H9 (cell line): ENCODE measurements at regions not wholly inside any gene's neighbourhood (a gene's known extent, or its start where the extent isn't known, plus 50 kb on each side); places are given as distances from the start of the nearest gene placed in this dataset.

ENCODE experiments used
- DNase-seq: peaks from one replicate; pipeline ENCODE4 v3.0.0-alpha.2; 2017
- H2AFZ ChIP-seq: one replicate; pipeline ENCODE4 v1.6.1; 2013; ENCODE audit warnings: mild to moderate bottlenecking, low read length, control low read depth, moderate library complexity
- H2AK5ac ChIP-seq: 2 replicates; pipeline ENCODE4 v1.6.1; 2013; ENCODE audit warnings: low read length, control low read depth, mixed read lengths; ENCODE audit not compliant: insufficient read length
- H2BK120ac ChIP-seq: one replicate; pipeline ENCODE4 v1.6.1; 2013; ENCODE audit warnings: low read depth, mild to moderate bottlenecking, low read length, control low read depth, inconsistent platforms; ENCODE audit not compliant: poor library complexity, severe bottlenecking
- H2BK12ac ChIP-seq: 2 replicates; pipeline ENCODE4 v1.6.1; 2013; ENCODE audit warnings: low read length, control low read depth, mixed read lengths, low read depth; ENCODE audit not compliant: insufficient read length
- H2BK15ac ChIP-seq: 2 replicates; pipeline ENCODE4 v1.6.1; 2013; ENCODE audit warnings: low read depth, low read length, control low read depth
- H2BK20ac ChIP-seq: one replicate; pipeline ENCODE4 v1.6.1; 2013; ENCODE audit warnings: low read depth, mild to moderate bottlenecking, low read length, control low read depth, inconsistent platforms; ENCODE audit not compliant: poor library complexity, severe bottlenecking
- H2BK5ac ChIP-seq: 2 replicates; pipeline ENCODE4 v1.6.1; 2013; ENCODE audit warnings: low read length, control low read depth, mixed read lengths; ENCODE audit not compliant: insufficient read length
- H3K14ac ChIP-seq: 2 replicates; pipeline ENCODE4 v1.6.1; 2013; ENCODE audit warnings: low read length, control low read depth; ENCODE audit not compliant: insufficient read depth
- H3K18ac ChIP-seq: 2 replicates; pipeline ENCODE4 v1.6.1; 2013; ENCODE audit warnings: low read depth, mild to moderate bottlenecking, mixed read lengths, low read length, control low read depth; ENCODE audit not compliant: insufficient read length
- H3K23ac ChIP-seq: 2 replicates; pipeline ENCODE4 v1.6.1; 2013; ENCODE audit warnings: low read length, control low read depth, mixed read lengths, low read depth; ENCODE audit not compliant: insufficient read length
- H3K23me2 ChIP-seq: 2 replicates; pipeline ENCODE4 v1.6.1; 2013; ENCODE audit warnings: low read depth, mild to moderate bottlenecking, mixed read lengths, low read length, control low read depth; ENCODE audit not compliant: insufficient read length, poor library complexity, severe bottlenecking
- H3K27ac ChIP-seq: 2 replicates; pipeline ENCODE4 v1.5.1; 2013; ENCODE audit warnings: low read length, control low read depth, mixed read lengths, low read depth; ENCODE audit not compliant: insufficient read length
- H3K27me3 ChIP-seq: 2 replicates; pipeline ENCODE4 v1.6.1; 2013; ENCODE audit warnings: low read length, control low read depth, inconsistent platforms; ENCODE audit not compliant: insufficient read depth
- H3K4ac ChIP-seq: 2 replicates; pipeline ENCODE4 v1.6.1; 2013; ENCODE audit warnings: low read depth, mild to moderate bottlenecking, control low read depth, inconsistent platforms, low read length, moderate library complexity
- H3K4me1 ChIP-seq: 2 replicates; pipeline ENCODE4 v1.6.1; 2013; ENCODE audit warnings: low read length, control low read depth, inconsistent platforms; ENCODE audit not compliant: insufficient read depth
- H3K4me2 ChIP-seq: 2 replicates; pipeline ENCODE4 v1.6.1; 2013; ENCODE audit warnings: low read length, control low read depth, mixed read lengths; ENCODE audit not compliant: insufficient read length, insufficient read depth
- H3K56ac ChIP-seq: 2 replicates; pipeline ENCODE4 v1.6.1; 2013; ENCODE audit warnings: low read depth, mild to moderate bottlenecking, mixed read lengths, low read length, control low read depth; ENCODE audit not compliant: insufficient read length
- H3K79me1 ChIP-seq: 2 replicates; pipeline ENCODE4 v1.6.1; 2013; ENCODE audit warnings: low read depth, mild to moderate bottlenecking, moderate library complexity, low read length, control low read depth, inconsistent platforms; ENCODE audit not compliant: insufficient read depth, poor library complexity, severe bottlenecking
- H3K79me2 ChIP-seq: 2 replicates; pipeline ENCODE4 v1.6.1; 2013; ENCODE audit warnings: low read length, control low read depth, inconsistent platforms; ENCODE audit not compliant: insufficient read depth
- H3K9ac ChIP-seq: 2 replicates; pipeline ENCODE4 v1.6.1; 2013; ENCODE audit warnings: low read length, control low read depth, mixed read lengths; ENCODE audit not compliant: insufficient read length; ENCODE audit errors: extremely low read depth
- H3K9me3 ChIP-seq: one replicate; pipeline ENCODE4 v1.6.1; 2013; ENCODE audit warnings: low read depth, low read length, inconsistent platforms; ENCODE audit not compliant: control insufficient read depth
- H3T11ph ChIP-seq: one replicate; pipeline ENCODE4 v1.6.1; 2013; ENCODE audit warnings: mild to moderate bottlenecking, low read length, control low read depth, inconsistent platforms
- H4K20me1 ChIP-seq: one replicate; pipeline ENCODE4 v1.6.1; 2013; ENCODE audit not compliant: control insufficient read depth, insufficient read length, insufficient read depth
- H4K5ac ChIP-seq: 2 replicates; pipeline ENCODE4 v1.6.1; 2013; ENCODE audit warnings: low read depth, mild to moderate bottlenecking, mixed read lengths, low read length, control low read depth; ENCODE audit not compliant: insufficient read length
- H4K8ac ChIP-seq: replicated peaks from 2 replicates; pipeline ENCODE4 v1.6.1; 2013; ENCODE audit warnings: low read length, control low read depth, mixed read lengths, low read depth; ENCODE audit not compliant: insufficient read length
- H4K91ac ChIP-seq: 2 replicates; pipeline ENCODE4 v1.6.1; 2013; ENCODE audit warnings: low read depth, mild to moderate bottlenecking, moderate library complexity, mixed read lengths, low read length, control low read depth; ENCODE audit not compliant: insufficient read length
- H3K27ac Mint-ChIP-seq, 3 experiments: 2 replicates in 2 of 3; 3 replicates in 1 of 3; pipeline ENCODE4 v1.8.0; 2020 to 2021; ENCODE audit warnings: mixed read lengths in 3 of 3, mild to moderate bottlenecking in 1 of 3, moderate library complexity in 1 of 3
- H3K27me3 Mint-ChIP-seq: 2 replicates; pipeline ENCODE4 v1.8.0; 2021; ENCODE audit warnings: low read depth, mild to moderate bottlenecking, moderate library complexity, mixed read lengths
- H3K36me3 Mint-ChIP-seq, 3 experiments: 2 replicates in 2 of 3; 3 replicates in 1 of 3; pipeline ENCODE4 v1.8.0; 2020 to 2021; ENCODE audit warnings: low read depth in 3 of 3, mixed read lengths in 3 of 3; ENCODE audit not compliant: insufficient read depth in 1 of 3
- H3K4me1 Mint-ChIP-seq, 2 experiments: 2 replicates each; pipeline ENCODE4 v1.8.0; 2020; ENCODE audit warnings: mixed read lengths in 2 of 2
- H3K4me3 Mint-ChIP-seq, 2 experiments: 2 replicates in 1 of 2; 3 replicates in 1 of 2; pipeline ENCODE4 v1.8.0; 2020 to 2021; ENCODE audit warnings: mild to moderate bottlenecking in 2 of 2, mixed read lengths in 2 of 2, moderate library complexity in 1 of 2
- H3K9me3 Mint-ChIP-seq, 2 experiments: 2 replicates in 1 of 2; 3 replicates in 1 of 2; pipeline ENCODE4 v1.8.0; 2020; ENCODE audit warnings: mild to moderate bottlenecking in 2 of 2, mixed read lengths in 2 of 2, moderate library complexity in 1 of 2
- WGBS: extraction: QIAGEN DNeasy Blood & Tissue Kit; methylation state at CpG from one replicate; pipeline ENCODE4 v1.1.7; 2013; ENCODE audit warnings: missing lambda C conversion rate, low lambda C conversion rate, mixed read lengths; ENCODE audit not compliant: insufficient read length; ENCODE audit errors: extremely low coverage; 5-methylcytosine and 5-hydroxymethylcytosine counted together
- TF ChIP-seq, protein P1 (sequence below): fragments of 200-600 bp; sonication (generic); conservative IDR thresholded peaks from 3 replicates; pipeline ENCODE4 v1.8.0; 2021; ENCODE audit warnings: antibody characterized with exemption, mild to moderate bottlenecking

DNA sequence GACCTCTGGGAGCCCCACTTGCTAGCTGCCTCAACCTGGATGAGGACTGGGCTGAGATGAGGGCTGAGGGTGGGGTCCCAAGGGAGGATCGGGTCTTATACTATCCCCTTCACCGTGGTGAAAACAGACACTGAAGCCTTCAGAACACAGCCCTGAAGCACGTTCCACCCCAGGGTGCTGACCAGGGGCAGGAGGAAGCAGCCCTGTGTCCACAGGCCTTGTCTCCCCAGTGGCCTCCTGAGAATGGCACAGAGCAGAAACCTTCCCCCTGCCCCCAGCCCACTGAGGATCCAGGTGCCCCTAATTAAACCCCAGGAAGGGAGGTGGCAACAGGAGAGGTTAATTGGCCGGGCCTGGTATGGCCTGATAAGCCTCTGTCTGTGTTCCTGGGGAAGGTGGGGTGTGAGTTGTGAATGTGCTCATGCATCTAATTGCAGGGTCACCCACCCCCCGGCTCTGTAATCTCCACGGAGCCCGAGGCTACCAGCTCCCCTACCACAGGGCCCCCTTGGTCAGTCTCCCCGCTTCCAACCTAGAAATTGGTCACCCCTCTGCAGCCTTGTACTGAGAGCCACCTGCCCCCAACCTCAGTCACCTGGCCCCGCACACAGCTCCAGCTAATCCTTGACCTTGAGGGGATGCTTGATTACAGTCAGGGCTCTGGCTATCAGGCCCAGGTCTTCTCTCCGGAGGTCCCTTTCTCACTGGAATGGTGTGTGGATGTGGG lies 159.0 kb upstream of the UNC5B start:
- H3K4me1 ChIP-seq = no peaks in the 10 kb centered on the region
- WGBS = no CpG with 5 or more reads among the region's 10 CpGs
- H3K23ac ChIP-seq = no peak overlapping the region
- no peak overlapping the region for H3K4ac ChIP-seq
- peaks cover 0 to 4% of the 10 kb centered on the region in 2 experiments; a peak in 1 of 5 replicates for H3K9me3 Mint-ChIP-seq
- no peak overlapping the region for H2BK12ac ChIP-seq
- H4K91ac ChIP-seq = no peak overlapping the region
- no peak overlapping the region for H2BK5ac ChIP-seq
- peaks cover 4% of the 10 kb centered on the region for H4K20me1 ChIP-seq
- no peak overlapping the region for H2AK5ac ChIP-seq
- H3T11ph ChIP-seq = no peak overlapping the region
- H3K79me1 ChIP-seq = no peaks in the 10 kb centered on the region
- H2BK120ac ChIP-seq = no peak overlapping the region
- no peak overlapping the region for H3K56ac ChIP-seq
- no peak overlapping the region for H4K5ac ChIP-seq
- H3K27ac Mint-ChIP-seq = no peak overlapping the region; a peak in 1 of 7 replicates
- no peak overlapping the region for H3K4me2 ChIP-seq
- no peaks in the 10 kb centered on the region for H3K23me2 ChIP-seq
- no peak overlapping the region for H2AFZ ChIP-seq
- H3K9me3 ChIP-seq = no peaks in the 10 kb centered on the region
- no peak overlapping the region for H3K18ac ChIP-seq
- no peaks in the 10 kb centered on the region for H3K27me3 ChIP-seq
- peaks cover 2% of the 10 kb centered on the region for H3K27me3 Mint-ChIP-seq
- H2BK20ac ChIP-seq = no peak overlapping the region
- H2BK15ac ChIP-seq = no peak overlapping the region
- no peak overlapping the region; the same call in 1 of the 2 replicates for H3K14ac ChIP-seq
- H3K79me2 ChIP-seq = no peaks in the 10 kb centered on the region
- H3K4me1 Mint-ChIP-seq = no peaks in the 10 kb centered on the region
- no peak overlapping the region; a peak in 1 of 5 replicates for H3K4me3 Mint-ChIP-seq
- no peak overlapping the region for H3K27ac ChIP-seq
- TF ChIP-seq, protein P1, sequence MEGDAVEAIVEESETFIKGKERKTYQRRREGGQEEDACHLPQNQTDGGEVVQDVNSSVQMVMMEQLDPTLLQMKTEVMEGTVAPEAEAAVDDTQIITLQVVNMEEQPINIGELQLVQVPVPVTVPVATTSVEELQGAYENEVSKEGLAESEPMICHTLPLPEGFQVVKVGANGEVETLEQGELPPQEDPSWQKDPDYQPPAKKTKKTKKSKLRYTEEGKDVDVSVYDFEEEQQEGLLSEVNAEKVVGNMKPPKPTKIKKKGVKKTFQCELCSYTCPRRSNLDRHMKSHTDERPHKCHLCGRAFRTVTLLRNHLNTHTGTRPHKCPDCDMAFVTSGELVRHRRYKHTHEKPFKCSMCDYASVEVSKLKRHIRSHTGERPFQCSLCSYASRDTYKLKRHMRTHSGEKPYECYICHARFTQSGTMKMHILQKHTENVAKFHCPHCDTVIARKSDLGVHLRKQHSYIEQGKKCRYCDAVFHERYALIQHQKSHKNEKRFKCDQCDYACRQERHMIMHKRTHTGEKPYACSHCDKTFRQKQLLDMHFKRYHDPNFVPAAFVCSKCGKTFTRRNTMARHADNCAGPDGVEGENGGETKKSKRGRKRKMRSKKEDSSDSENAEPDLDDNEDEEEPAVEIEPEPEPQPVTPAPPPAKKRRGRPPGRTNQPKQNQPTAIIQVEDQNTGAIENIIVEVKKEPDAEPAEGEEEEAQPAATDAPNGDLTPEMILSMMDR = no peak
- H3K9ac ChIP-seq = no peak overlapping the region
- DNase-seq = no peak
- no peak overlapping the region for H4K8ac ChIP-seq
- H3K36me3 Mint-ChIP-seq = no peaks in the 10 kb centered on the region
